Activated T-cell treated with anti-CD3 and anti-CD28 coated beads for 48 hours (primary cell): ENCODE measurements at regions not wholly inside any gene's neighbourhood (a gene's known extent, or its start where the extent isn't known, plus 50 kb on each side); places are given as distances from the start of the nearest gene placed in this dataset.

Source experiments
- DNase-seq: peaks from one replicate; pipeline ENCODE4 v3.0.0-alpha.2; 2020; ENCODE audit warnings: low read depth

- no peak for DNase-seq
These were observed 325.6 kb downstream of the TTLL7 start for GRCh38 chr1:83673312-83673711.

GRCh38 chr1:83671586-83671985 lies 327.3 kb downstream of the TTLL7 start:
- no peak for DNase-seq

GRCh38 chr1:83670909-83671565 lies 327.9 kb downstream of the TTLL7 start:
- DNase-seq: no peak

- no peak for DNase-seq
These were observed 357.0 kb downstream of the TTLL7 start for GRCh38 chr1:83641796-83642443.

GRCh38 chr1:83641206-83641658 lies 357.7 kb downstream of the TTLL7 start:
- no peak for DNase-seq

- DNase-seq: no peak
These were observed 359.1 kb downstream of the TTLL7 start for GRCh38 chr1:83639785-83640184.

GRCh38 chr1:83637586-83637985 lies 361.3 kb downstream of the TTLL7 start:
- no peak for DNase-seq

- DNase-seq: no peak
These were observed 361.9 kb downstream of the TTLL7 start for GRCh38 chr1:83637009-83637408.

GRCh38 chr1:83632906-83633305 lies 366.0 kb downstream of the TTLL7 start:
- DNase-seq: peak; percentile 8

GRCh38 chr1:83631851-83632250 lies 367.1 kb downstream of the TTLL7 start:
- no peak for DNase-seq

GRCh38 chr1:83627045-83627444 lies 371.9 kb downstream of the TTLL7 start:
- no peak for DNase-seq

GRCh38 chr1:83626603-83627002 lies 372.3 kb downstream of the TTLL7 start:
- no peak for DNase-seq

- DNase-seq: no peak
These were observed 373.3 kb downstream of the TTLL7 start for GRCh38 chr1:83625646-83626045.

GRCh38 chr1:83620016-83620415 lies 378.9 kb downstream of the TTLL7 start:
- DNase-seq: no peak

- DNase-seq: no peak
These were observed 379.6 kb downstream of the TTLL7 start for GRCh38 chr1:83619170-83619896.

GRCh38 chr1:83617883-83618282 lies 381.0 kb downstream of the TTLL7 start:
- DNase-seq: no peak

GRCh38 chr1:83615370-83615769 lies 383.6 kb downstream of the TTLL7 start:
- no peak for DNase-seq

GRCh38 chr1:83606416-83606955 lies 392.4 kb downstream of the TTLL7 start:
- DNase-seq: no peak

- no peak for DNase-seq
These were observed 402.6 kb downstream of the TTLL7 start for GRCh38 chr1:83596331-83596730.

GRCh38 chr1:83593073-83593472 lies 405.9 kb downstream of the TTLL7 start:
- DNase-seq: no peak

GRCh38 chr1:83588140-83588539 lies 410.8 kb downstream of the TTLL7 start:
- no peak for DNase-seq

- DNase-seq: peak; percentile 1
These were observed 415.4 kb downstream of the TTLL7 start for GRCh38 chr1:83583351-83584014.
